CD4-positive, alpha-beta T cell (primary cell): ENCODE measurements at regions not wholly inside any gene's neighbourhood (a gene's known extent, or its start where the extent isn't known, plus 50 kb on each side); places are given as distances from the start of the nearest gene placed in this dataset.

ENCODE experiments used
- ATAC-seq: fragments of 200-7000 bp; cut with Tn5 transposase; one replicate; pipeline ENCODE4 v1.10.0; 2022; ENCODE audit warnings: mild to moderate bottlenecking; ENCODE audit not compliant: poor library complexity
- CTCF ChIA-PET: fragments of 350-600 bp; sonication (Branson Sonifier 250); formaldehyde crosslinking; loops from one replicate; lab custom pipeline; 2021; ENCODE audit warnings: antibody characterized with exemption, inconsistent platforms; lab: Charles Lee
- POLR2A ChIA-PET: fragments of 350-600 bp; sonication (Branson Sonifier 250); formaldehyde crosslinking; loops from one replicate; lab custom pipeline; 2021; ENCODE audit warnings: antibody characterized with exemption, inconsistent platforms; lab: Charles Lee
- DNase-seq, 14 experiments: peaks; one replicate each; pipeline ENCODE4 v3.0.0-alpha.2; 2013 to 2020; ENCODE audit warnings: mixed read lengths in 2 of 14
- H3K27ac ChIP-seq, 2 donors: one replicate each; pipeline versions ENCODE4 v1.5.1 to v1.7.0; 2013; ENCODE audit warnings: low read length in 2 of 2, low read depth in 1 of 2, mild to moderate bottlenecking in 1 of 2
- H3K27me3 ChIP-seq, 2 experiments: 1 replicate in 1 of 2; 2 replicates in 1 of 2; pipeline versions ENCODE4 v1.6.1 to v1.7.0; 2013; ENCODE audit warnings: low read length in 2 of 2, control low read depth in 1 of 2, mild to moderate bottlenecking in 1 of 2, moderate library complexity in 1 of 2; ENCODE audit not compliant: insufficient read depth in 2 of 2, control insufficient read depth in 1 of 2
- H3K36me3 ChIP-seq: one replicate; pipeline ENCODE4 v1.6.1; 2013; ENCODE audit warnings: low read length, control low read depth; ENCODE audit not compliant: insufficient read depth
- H3K4me1 ChIP-seq: one replicate; pipeline ENCODE4 v1.6.1; 2013; ENCODE audit warnings: low read length, control low read depth; ENCODE audit not compliant: insufficient read depth
- H3K4me3 ChIP-seq: one replicate; pipeline ENCODE4 v1.5.1; 2013; ENCODE audit warnings: mild to moderate bottlenecking, low read length, moderate library complexity
- H3K9me3 ChIP-seq, 2 experiments: 1 replicate in 1 of 2; 2 replicates in 1 of 2; pipeline versions ENCODE4 v1.6.1 to v1.7.0; 2013; ENCODE audit warnings: low read length in 2 of 2, mild to moderate bottlenecking in 2 of 2, control low read depth in 1 of 2, moderate library complexity in 1 of 2; ENCODE audit not compliant: control insufficient read depth in 1 of 2, insufficient read depth in 1 of 2
- H3K27ac Mint-ChIP-seq: one replicate; pipeline ENCODE4 v1.8.0; 2020; ENCODE audit warnings: mixed read lengths
- H3K27me3 Mint-ChIP-seq: one replicate; pipeline ENCODE4 v1.8.0; 2021; ENCODE audit warnings: mixed read lengths
- H3K36me3 Mint-ChIP-seq: one replicate; pipeline ENCODE4 v1.8.0; 2021; ENCODE audit warnings: low read depth, mixed read lengths
- H3K4me1 Mint-ChIP-seq: one replicate; pipeline ENCODE4 v1.8.0; 2021; ENCODE audit warnings: low read depth, mixed read lengths
- H3K4me3 Mint-ChIP-seq: one replicate; pipeline ENCODE4 v1.8.0; 2020; ENCODE audit warnings: mild to moderate bottlenecking, mixed read lengths
- H3K9me3 Mint-ChIP-seq: one replicate; pipeline ENCODE4 v1.8.0; 2020; ENCODE audit warnings: mixed read lengths
- CTCF ChIP-seq: fragments of 200-600 bp; IDR thresholded peaks from one replicate; pipeline ENCODE4 v1.8.0; 2022; ENCODE audit warnings: antibody characterized with exemption, mild to moderate bottlenecking
- intact Hi-C, 2 experiments: fragments of 100-400 bp; cut with DNase I in 1 of 2; cut with micrococcal nuclease in 1 of 2; formaldehyde crosslinking; loops; one replicate each; pipeline versions ENCODE4 v1.15.1 to v1.9.0; 2023 to 2025; cut with DNase I, micrococcal nuclease

- ChIA-PET POLR2A (no interaction called here), CTCF (no interaction called here)
- H3K27ac ChIP-seq: no peak overlapping the region
- H3K9me3 ChIP-seq: peaks cover 0 to 3% of the 10 kb centered on the region in 2 experiments
- no peak overlapping the region for H3K4me3 Mint-ChIP-seq
- H3K27me3 ChIP-seq: no peaks in the 10 kb centered on the region
- TF ChIP-seq CTCF: no peak
- intact Hi-C loops: no loop called here
- no peaks in the 10 kb centered on the region for H3K36me3 Mint-ChIP-seq
- H3K4me1 ChIP-seq: no peaks in the 10 kb centered on the region
- no peak for DNase-seq
- H3K27me3 Mint-ChIP-seq: no peaks in the 10 kb centered on the region
- no peaks in the 10 kb centered on the region for H3K4me1 Mint-ChIP-seq
- peaks cover 6% of the 10 kb centered on the region for H3K9me3 Mint-ChIP-seq
- H3K4me3 ChIP-seq: no peak overlapping the region
- H3K27ac Mint-ChIP-seq: no peak overlapping the region
- ATAC-seq: no peak
- H3K36me3 ChIP-seq: no peaks in the 10 kb centered on the region
These were observed 792.0 kb downstream of the MED13L start for GRCh38 chr12:115485503-115485902.

DNA sequence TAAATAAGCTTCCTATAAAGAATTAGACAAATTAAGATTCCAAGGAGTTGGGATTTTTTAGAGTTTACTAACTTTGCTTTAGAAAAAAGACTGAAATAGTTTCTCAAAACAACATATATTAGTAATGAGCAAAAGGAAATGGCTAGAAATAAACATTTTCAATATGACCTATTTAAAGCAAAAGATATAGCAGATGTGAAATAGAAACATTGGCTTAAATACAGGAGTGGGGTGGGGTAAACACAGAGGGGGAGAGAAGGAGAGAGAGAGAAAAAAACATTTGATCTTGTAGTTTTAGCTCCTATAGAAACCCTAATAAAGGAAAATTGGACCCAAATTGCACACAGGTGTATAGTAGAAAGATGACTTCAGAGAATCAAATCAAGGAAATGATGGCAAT is 794.5 kb downstream of the MED13L start:
- peaks cover 6% of the 10 kb centered on the region for H3K9me3 Mint-ChIP-seq
- H3K27ac Mint-ChIP-seq: no peak overlapping the region
- ChIA-PET CTCF (no interaction called here), POLR2A (no interaction called here)
- H3K4me3 Mint-ChIP-seq: no peak overlapping the region
- Histone ChIP-seq H3K36me3 (no peaks in the 10 kb centered on the region), H3K9me3 (peaks cover 0 to 2% of the 10 kb centered on the region in 2 experiments), H3K27me3 (no peaks in the 10 kb centered on the region), H3K27ac (no peak overlapping the region), H3K4me1 (no peaks in the 10 kb centered on the region), H3K4me3 (no peak overlapping the region)
- no peaks in the 10 kb centered on the region for H3K36me3 Mint-ChIP-seq
- H3K4me1 Mint-ChIP-seq: no peaks in the 10 kb centered on the region
- intact Hi-C loops: no loop called here
- DNase-seq (no peak), ATAC-seq (no peak)
- TF ChIP-seq CTCF: no peak
- no peaks in the 10 kb centered on the region for H3K27me3 Mint-ChIP-seq

DNA sequence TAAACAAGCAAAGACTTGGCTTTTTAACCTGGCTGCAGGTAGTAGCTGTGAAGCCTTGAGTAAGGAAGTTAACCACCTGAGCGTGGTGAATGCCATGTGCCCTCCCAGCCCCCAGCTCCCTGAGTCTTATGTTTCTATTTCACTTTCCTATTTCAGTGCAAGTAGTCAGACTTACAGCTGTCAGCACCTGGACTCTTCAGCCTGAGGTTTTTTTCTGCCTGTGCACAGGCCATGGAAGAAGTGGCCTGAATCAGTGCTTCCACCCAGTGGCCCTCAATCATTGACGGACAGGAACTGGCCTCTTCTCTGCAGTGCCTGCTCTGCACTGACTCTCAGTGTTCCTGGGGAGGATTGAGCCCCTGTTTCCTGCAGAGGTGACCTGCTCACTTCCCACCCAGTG is 796.4 kb downstream of the MED13L start:
- intact Hi-C loops: no loop called here
- H3K4me3 Mint-ChIP-seq: no peak overlapping the region
- H3K4me3 ChIP-seq: no peak overlapping the region
- DNase-seq: no peak
- no peaks in the 10 kb centered on the region for H3K4me1 Mint-ChIP-seq
- H3K27ac ChIP-seq: no peak overlapping the region
- no peaks in the 10 kb centered on the region for H3K27me3 Mint-ChIP-seq
- no peaks in the 10 kb centered on the region for H3K27me3 ChIP-seq
- no peak overlapping the region for H3K27ac Mint-ChIP-seq
- H3K4me1 ChIP-seq: no peaks in the 10 kb centered on the region
- no peaks in the 10 kb centered on the region for H3K36me3 Mint-ChIP-seq
- H3K9me3 Mint-ChIP-seq: peaks cover 6% of the 10 kb centered on the region
- POLR2A ChIA-PET: no interaction called here
- H3K36me3 ChIP-seq: no peaks in the 10 kb centered on the region
- H3K9me3 ChIP-seq: peaks cover 0 to 4% of the 10 kb centered on the region in 2 experiments
- CTCF ChIA-PET: no interaction called here
- no peak for TF ChIP-seq CTCF
- ATAC-seq: no peak
